Osteoblast (primary cell): ENCODE measurements at regions not wholly inside any gene's neighbourhood (a gene's known extent, or its start where the extent isn't known, plus 50 kb on each side); places are given as distances from the start of the nearest gene placed in this dataset.

Source experiments
- DNase-seq: peaks from one replicate; pipeline ENCODE4 v3.0.0; 2011; ENCODE audit warnings: low spot score, mixed read lengths; ENCODE audit not compliant: insufficient read length; ENCODE audit errors: missing footprints
- H2AFZ ChIP-seq: 2 replicates; pipeline ENCODE4 v1.6.0; 2011; ENCODE audit warnings: mild to moderate bottlenecking, low read length
- H3K27ac ChIP-seq: 2 replicates; pipeline ENCODE4 v1.5.1; 2011; ENCODE audit warnings: mild to moderate bottlenecking, low read depth, low read length, moderate library complexity
- H3K27me3 ChIP-seq: 2 replicates; pipeline ENCODE4 v1.6.0; 2012; ENCODE audit warnings: mild to moderate bottlenecking, control low read depth, inconsistent platforms, low read length, moderate library complexity; ENCODE audit not compliant: insufficient read depth
- H3K36me3 ChIP-seq: 2 replicates; pipeline ENCODE4 v1.5.1; 2011; ENCODE audit warnings: mild to moderate bottlenecking, low read length, control low read depth, moderate library complexity; ENCODE audit not compliant: insufficient read depth
- H3K4me1 ChIP-seq: 2 replicates; pipeline ENCODE4 v1.5.1; 2011; ENCODE audit warnings: mild to moderate bottlenecking, low read length, control low read depth, moderate library complexity; ENCODE audit not compliant: insufficient read depth
- H3K4me2 ChIP-seq: 2 replicates; pipeline ENCODE4 v1.6.0; 2011; ENCODE audit warnings: mild to moderate bottlenecking, low read length; ENCODE audit not compliant: insufficient read depth
- H3K4me3 ChIP-seq: fragments of 200-600 bp; sonication (generic); 3 replicates; pipeline ENCODE4 v1.5.1; 2012; ENCODE audit warnings: mild to moderate bottlenecking, low read length, inconsistent platforms; ENCODE audit not compliant: insufficient read depth
- H3K79me2 ChIP-seq: 2 replicates; pipeline ENCODE4 v1.6.0; 2012; ENCODE audit warnings: mild to moderate bottlenecking, low read length, control low read depth, inconsistent platforms; ENCODE audit not compliant: insufficient read depth
- H3K9me3 ChIP-seq: 2 replicates; pipeline ENCODE4 v1.5.1; 2011; ENCODE audit warnings: low read depth, low read length, control low read depth
- H4K20me1 ChIP-seq: 2 replicates; pipeline ENCODE4 v1.6.0; 2012; ENCODE audit warnings: mild to moderate bottlenecking, low read length, control low read depth; ENCODE audit not compliant: insufficient read depth
- TF ChIP-seq, protein P1 (sequence below): IDR thresholded peaks from 2 replicates; pipeline ENCODE4 v1.5.1; 2011; ENCODE audit warnings: mild to moderate bottlenecking, low read depth, low read length, moderate library complexity; ENCODE audit errors: extremely low read depth

DNA sequence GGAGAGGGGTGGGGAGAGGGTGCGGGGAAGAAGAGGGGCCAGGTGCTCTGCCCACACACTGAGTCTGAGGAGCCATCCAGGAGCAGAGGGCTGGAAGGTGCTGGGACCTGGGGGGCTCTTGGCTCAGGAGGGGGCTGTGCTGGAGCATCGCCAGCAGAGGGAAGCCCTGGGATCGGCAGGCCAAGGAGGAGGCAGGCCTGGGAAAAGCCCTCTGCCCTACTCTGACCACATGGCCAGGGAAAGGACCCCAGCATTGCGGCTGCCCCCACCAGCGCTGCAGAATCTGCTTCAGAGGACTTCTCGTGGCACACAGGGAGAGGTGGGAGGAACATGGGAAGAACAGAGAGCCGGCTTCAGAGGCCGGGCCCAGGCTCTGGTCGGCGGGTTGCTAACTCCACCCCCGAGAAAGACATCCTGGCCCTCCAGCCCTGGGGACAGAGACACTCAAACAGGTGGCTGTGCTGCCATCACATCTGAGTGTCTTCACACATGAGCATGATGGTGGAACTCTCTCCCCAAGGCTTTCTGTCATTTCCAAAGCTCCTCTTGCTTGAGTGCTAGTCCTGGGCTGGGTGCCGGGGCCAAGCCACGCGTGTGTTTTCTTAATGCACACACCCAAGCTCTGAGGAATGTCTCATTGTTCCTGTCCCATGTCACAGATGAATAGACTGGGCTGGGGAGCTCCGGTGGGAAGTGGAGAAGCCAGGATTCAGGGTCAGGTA lies 1378.0 kb downstream of the BRD1 start:
- Histone ChIP-seq H3K4me3 (no peak overlapping the region), H4K20me1 (no peaks in the 10 kb centered on the region), H3K79me2 (no peaks in the 10 kb centered on the region), H3K4me1 (peaks cover 5% of the 10 kb centered on the region), H3K36me3 (no peaks in the 10 kb centered on the region), H3K27ac (no peak overlapping the region), H3K4me2 (no peak overlapping the region), H3K9me3 (no peaks in the 10 kb centered on the region), H2AFZ (no peak overlapping the region), H3K27me3 (no peaks in the 10 kb centered on the region)
- TF ChIP-seq, protein P1, sequence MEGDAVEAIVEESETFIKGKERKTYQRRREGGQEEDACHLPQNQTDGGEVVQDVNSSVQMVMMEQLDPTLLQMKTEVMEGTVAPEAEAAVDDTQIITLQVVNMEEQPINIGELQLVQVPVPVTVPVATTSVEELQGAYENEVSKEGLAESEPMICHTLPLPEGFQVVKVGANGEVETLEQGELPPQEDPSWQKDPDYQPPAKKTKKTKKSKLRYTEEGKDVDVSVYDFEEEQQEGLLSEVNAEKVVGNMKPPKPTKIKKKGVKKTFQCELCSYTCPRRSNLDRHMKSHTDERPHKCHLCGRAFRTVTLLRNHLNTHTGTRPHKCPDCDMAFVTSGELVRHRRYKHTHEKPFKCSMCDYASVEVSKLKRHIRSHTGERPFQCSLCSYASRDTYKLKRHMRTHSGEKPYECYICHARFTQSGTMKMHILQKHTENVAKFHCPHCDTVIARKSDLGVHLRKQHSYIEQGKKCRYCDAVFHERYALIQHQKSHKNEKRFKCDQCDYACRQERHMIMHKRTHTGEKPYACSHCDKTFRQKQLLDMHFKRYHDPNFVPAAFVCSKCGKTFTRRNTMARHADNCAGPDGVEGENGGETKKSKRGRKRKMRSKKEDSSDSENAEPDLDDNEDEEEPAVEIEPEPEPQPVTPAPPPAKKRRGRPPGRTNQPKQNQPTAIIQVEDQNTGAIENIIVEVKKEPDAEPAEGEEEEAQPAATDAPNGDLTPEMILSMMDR, result no peak
- peak; percentile 77 for DNase-seq

DNA sequence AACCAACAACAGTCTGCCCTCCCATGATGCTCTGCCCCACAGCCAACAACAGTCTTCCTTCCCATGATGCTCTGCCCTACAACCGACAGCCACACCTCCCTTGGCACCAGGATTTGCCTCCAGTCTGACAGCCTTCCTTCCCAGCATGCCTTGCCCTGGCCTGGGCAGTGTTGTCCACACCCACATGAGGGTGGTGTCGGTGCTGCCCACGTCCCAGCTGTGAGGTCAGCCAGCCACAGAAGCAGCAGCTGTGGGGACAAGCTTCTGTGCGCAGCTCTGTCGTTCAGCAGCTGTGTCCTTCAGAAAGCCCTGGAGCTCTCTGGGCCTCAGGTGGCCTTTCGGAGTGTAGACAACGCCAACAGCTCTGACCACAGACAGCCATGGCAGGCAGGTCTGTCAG lies 1378.9 kb downstream of the BRD1 start:
- TF ChIP-seq, protein P1, result no peak
- DNase-seq, result peak; percentile 37
- no peaks in the 10 kb centered on the region for H3K27me3 ChIP-seq

DNA sequence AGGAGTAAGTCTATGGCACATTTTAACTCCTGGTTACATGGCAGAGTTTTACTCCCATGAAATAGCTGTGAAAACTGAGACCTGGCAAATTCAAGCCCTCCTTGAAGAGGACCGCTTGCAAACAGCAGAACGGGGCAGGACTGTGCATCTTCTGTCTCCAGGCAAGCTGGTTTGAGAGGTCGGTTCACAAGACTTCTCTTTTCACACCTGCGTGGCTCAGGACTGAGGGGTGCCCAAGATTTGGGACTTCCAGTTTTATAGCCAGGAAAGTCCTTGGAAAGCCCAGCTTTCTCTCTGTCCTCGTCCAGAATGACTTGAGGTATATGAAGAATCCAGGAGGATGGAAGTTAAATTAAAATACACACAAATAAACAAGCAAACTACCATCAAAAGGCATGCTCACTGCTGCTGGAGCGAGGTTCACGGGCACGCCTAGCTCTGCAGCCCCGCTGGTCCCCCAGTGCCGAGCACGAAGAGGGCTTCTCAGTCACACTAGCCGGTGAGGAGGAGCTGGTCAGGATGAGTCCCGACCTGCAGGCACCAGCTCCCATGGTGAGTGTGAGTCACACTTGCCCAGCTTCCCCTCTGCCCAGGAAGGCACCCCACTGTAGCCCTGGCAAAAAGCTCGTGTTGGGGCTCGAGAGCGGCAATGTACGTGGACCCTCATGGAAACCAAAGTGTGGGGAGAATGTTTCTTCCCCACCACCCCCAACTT lies 1382.4 kb downstream of the BRD1 start:
- no peaks in the 10 kb centered on the region for H3K79me2 ChIP-seq
- TF ChIP-seq, protein P1, result no peak
- H3K4me1 ChIP-seq, result peaks cover 5% of the 10 kb centered on the region
- H3K27ac ChIP-seq, result no peak overlapping the region
- no peaks in the 10 kb centered on the region for H4K20me1 ChIP-seq
- H3K4me3 ChIP-seq, result no peak overlapping the region
- no peaks in the 10 kb centered on the region for H3K36me3 ChIP-seq
- H2AFZ ChIP-seq, result no peak overlapping the region
- no peaks in the 10 kb centered on the region for H3K27me3 ChIP-seq
- H3K9me3 ChIP-seq, result no peaks in the 10 kb centered on the region
- peak; percentile 88 for DNase-seq
- no peak overlapping the region for H3K4me2 ChIP-seq

More for the DNA sequence above, 1378.9 kb downstream of the BRD1 start:
- no peak overlapping the region for H2AFZ ChIP-seq
- H3K4me3 ChIP-seq, result no peak overlapping the region
- no peak overlapping the region for H3K4me2 ChIP-seq
- no peaks in the 10 kb centered on the region for H3K9me3 ChIP-seq
- H3K79me2 ChIP-seq, result no peaks in the 10 kb centered on the region
- H4K20me1 ChIP-seq, result no peaks in the 10 kb centered on the region
- H3K36me3 ChIP-seq, result no peaks in the 10 kb centered on the region
- peaks cover 5% of the 10 kb centered on the region for H3K4me1 ChIP-seq
- H3K27ac ChIP-seq, result no peak overlapping the region
